ENCODE measurements at regions not wholly inside any gene's neighbourhood (a gene's known extent, or its start where the extent isn't known, plus 50 kb on each side); places are given as distances from the start of the nearest gene placed in this dataset.

DNA sequence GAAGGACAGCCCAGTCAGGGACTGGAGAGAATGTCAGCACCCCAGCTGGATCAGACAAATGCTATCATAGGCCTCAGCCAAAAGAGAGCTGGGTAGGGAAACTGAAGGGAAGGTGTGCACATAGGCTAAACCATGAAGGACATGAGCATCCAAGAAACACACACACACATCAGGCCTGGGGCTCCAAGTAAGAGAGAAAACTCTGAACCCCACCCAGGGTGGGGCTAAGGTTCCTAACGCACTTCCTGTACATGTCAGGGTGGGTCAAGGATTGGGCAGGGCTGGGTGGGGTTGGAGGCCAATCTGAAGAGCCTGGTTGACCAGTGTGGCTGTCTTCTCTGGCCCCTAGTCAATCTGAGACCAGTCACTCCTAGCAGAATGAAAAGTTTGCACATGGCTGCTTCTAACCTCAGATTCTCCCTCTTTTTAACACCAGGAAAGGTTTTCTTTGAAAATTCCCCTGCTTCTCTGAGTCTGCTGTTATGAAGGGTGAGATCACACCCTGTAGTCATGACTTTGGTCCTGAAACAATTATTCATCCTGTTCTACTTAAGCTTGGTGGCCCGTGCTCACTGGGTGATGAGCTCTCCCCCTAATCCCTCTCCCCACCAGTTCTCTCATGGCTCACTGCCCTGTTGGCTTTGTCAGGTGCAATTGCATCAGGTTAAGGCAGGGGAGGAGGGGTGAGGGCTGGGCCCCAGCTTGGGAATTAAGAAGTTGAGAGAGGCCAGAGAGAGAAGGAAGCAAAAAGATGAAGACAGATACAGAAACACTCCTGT, 88.4 kb downstream of the MAFB start:
- H3K36me3 ChIP-seq (replicated peaks in 1 of 2; ENCODE audit: control insufficient read depth in 1 of 2, insufficient read depth in 2 of 2, low read length in 2 of 2): no peaks in the 10 kb centered on the region
- Mint-ChIP-seq H3K9me3 (peaks cover 6 to 16% (median 11%) of the 10 kb centered on the region in 7 donors), H3K4me3 (no peak overlapping the region), H3K36me3 (no peaks in the 10 kb centered on the region), H3K4me1 (peaks cover 3% of the 10 kb centered on the region), H3K27ac (peak overlapping the region in 3 of 7 donors; percentile 1 to 76 (median 21)), H3K27me3 (ENCODE audit: low read depth in 3 of 3) (peaks cover 14 to 33% (median 16%) of the 10 kb centered on the region in 3 donors)
- H3K9me3 ChIP-seq (replicated peaks in 1 of 2; ENCODE audit: control insufficient read depth in 1 of 2, insufficient read depth in 1 of 2, low read length in 2 of 2): peaks cover 0 to 9% of the 10 kb centered on the region in 2 donors
- TF ChIP-seq CTCF (IDR thresholded peaks at IDR 0.05): no peak
- H3K4me3 ChIP-seq (replicated peaks in 1 of 3; ENCODE audit: low read depth in 2 of 3, low read length in 3 of 3): no peak overlapping the region
- no peak overlapping the region for H3K9ac ChIP-seq (ENCODE audit: insufficient read depth, low read length, poor library complexity, severe bottlenecking)
- no peaks in the 10 kb centered on the region for H4K20me1 ChIP-seq (ENCODE audit: insufficient read depth, low read length)
- peaks cover 6 to 19% of the 10 kb centered on the region in 2 donors for H3K27me3 ChIP-seq (ENCODE audit: control insufficient read depth in 2 of 2, insufficient read depth in 2 of 2, low read length in 2 of 2)
- H3K79me2 ChIP-seq (ENCODE audit: insufficient read depth, low read length): no peaks in the 10 kb centered on the region
- H3K27ac ChIP-seq (ENCODE audit: low read depth in 1 of 2, low read length in 2 of 2): no peak overlapping the region
- no peaks in the 10 kb centered on the region for H3K4me1 ChIP-seq (ENCODE audit: control insufficient read depth in 1 of 2, insufficient read depth in 2 of 2, low read length in 2 of 2)
- intact Hi-C loops (cut with micrococcal nuclease): no loop called here
- peak in 1 of 3 donors; percentile 28 for DNase-seq
- WGBS (ENCODE audit: insufficient coverage): no CpG with 5 or more reads among the region's 2 CpGs
- H3K4me2 ChIP-seq (replicated peaks; ENCODE audit: extremely low read depth, low read length, poor library complexity, severe bottlenecking): no peak overlapping the region
- H2AFZ ChIP-seq (ENCODE audit: insufficient read depth, low read depth, low read length, poor library complexity, severe bottlenecking): no peak overlapping the region

DNA sequence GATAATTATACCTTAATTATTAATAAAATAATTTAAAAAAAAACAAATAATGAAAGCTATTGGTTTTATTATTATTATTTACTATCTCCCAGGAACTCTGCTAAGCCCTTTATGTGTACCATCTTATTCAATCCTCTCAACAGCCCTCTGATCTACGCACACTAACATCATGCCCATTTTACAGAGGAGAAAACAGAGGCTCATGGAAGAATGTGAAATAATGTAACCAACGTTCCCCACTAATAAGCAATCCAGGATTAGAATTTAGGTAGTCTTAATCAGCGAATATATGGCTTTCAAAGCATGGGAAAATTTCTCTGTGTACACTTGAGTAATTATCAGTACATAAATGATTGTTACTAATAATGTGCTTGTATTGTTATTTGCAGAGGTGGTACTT, 89.0 kb downstream of the MAFB start:
- H3K27ac Mint-ChIP-seq: no peak overlapping the region
- no peak overlapping the region for H3K9ac ChIP-seq (ENCODE audit: insufficient read depth, low read length, poor library complexity, severe bottlenecking)
- DNase-seq: no peak
- H3K36me3 ChIP-seq (replicated peaks in 1 of 2; ENCODE audit: control insufficient read depth in 1 of 2, insufficient read depth in 2 of 2, low read length in 2 of 2): no peaks in the 10 kb centered on the region
- peaks cover 0 to 9% of the 10 kb centered on the region in 2 donors for H3K9me3 ChIP-seq (replicated peaks in 1 of 2; ENCODE audit: control insufficient read depth in 1 of 2, insufficient read depth in 1 of 2, low read length in 2 of 2)
- no CpG with 5 or more reads among the region's 3 CpGs for WGBS (ENCODE audit: insufficient coverage)
- TF ChIP-seq CTCF (IDR thresholded peaks at IDR 0.05): no peak
- no peak overlapping the region for H3K4me3 Mint-ChIP-seq
- H3K4me3 ChIP-seq (replicated peaks in 1 of 3; ENCODE audit: low read depth in 2 of 3, low read length in 3 of 3): no peak overlapping the region
- no peak overlapping the region for H2AFZ ChIP-seq (ENCODE audit: insufficient read depth, low read depth, low read length, poor library complexity, severe bottlenecking)
- intact Hi-C loops (cut with micrococcal nuclease): no loop called here
- peaks cover 16 to 32% (median 21%) of the 10 kb centered on the region in 3 donors for H3K27me3 Mint-ChIP-seq (ENCODE audit: low read depth in 3 of 3)
- peaks cover 6 to 19% of the 10 kb centered on the region in 2 donors for H3K27me3 ChIP-seq (ENCODE audit: control insufficient read depth in 2 of 2, insufficient read depth in 2 of 2, low read length in 2 of 2)
- H3K4me1 Mint-ChIP-seq: peaks cover 3% of the 10 kb centered on the region
- no peak overlapping the region for H3K4me2 ChIP-seq (replicated peaks; ENCODE audit: extremely low read depth, low read length, poor library complexity, severe bottlenecking)
- no peaks in the 10 kb centered on the region for H3K36me3 Mint-ChIP-seq
- peaks cover 6 to 16% (median 11%) of the 10 kb centered on the region in 7 donors for H3K9me3 Mint-ChIP-seq
- H3K79me2 ChIP-seq (ENCODE audit: insufficient read depth, low read length): no peaks in the 10 kb centered on the region
- no peaks in the 10 kb centered on the region for H3K4me1 ChIP-seq (ENCODE audit: control insufficient read depth in 1 of 2, insufficient read depth in 2 of 2, low read length in 2 of 2)
- no peak overlapping the region for H3K27ac ChIP-seq (ENCODE audit: low read depth in 1 of 2, low read length in 2 of 2)
- no peaks in the 10 kb centered on the region for H4K20me1 ChIP-seq (ENCODE audit: insufficient read depth, low read length)
